GM12878 (cell line): ENCODE measurements at regions not wholly inside any gene's neighbourhood (a gene's known extent, or its start where the extent isn't known, plus 50 kb on each side); places are given as distances from the start of the nearest gene placed in this dataset.

ENCODE experiments used
- ATAC-seq: fragments of 200-7000 bp; cut with Tn5 transposase; 3 replicates; pipeline ENCODE4 v1.9.1; 2020; ENCODE audit warnings: mild to moderate bottlenecking, moderate library complexity
- BruUV-seq: library from RNA; stranded (reverse); fragments of 400-500 nt; replicated peaks from 2 replicates; lab custom pipeline; 2021; lab: Mats Ljungman, UMichigan
- CTCF ChIA-PET: fragments of 300-600 bp; sonication (Branson Sonifier 250); formaldehyde crosslinking; extraction: SDS; loops from one replicate; lab custom pipeline; 2021; ENCODE audit warnings: inconsistent platforms; lab: Yijun Ruan, JAX
- POLR2A ChIA-PET: fragments of 350-600 bp; formaldehyde crosslinking; extraction: SDS; loops from one replicate; lab custom pipeline; 2021; ENCODE audit warnings: inconsistent platforms; lab: Charles Lee
- RAD21 ChIA-PET: fragments of 300-600 bp; sonication (Branson Sonifier 250); formaldehyde crosslinking; loops from one replicate; lab custom pipeline; 2023; ENCODE audit warnings: antibody characterized with exemption; ENCODE audit not compliant: unreplicated experiment; lab: Charles Lee
- SMC1A ChIA-PET: fragments of 300-600 bp; sonication (Branson Sonifier 250); formaldehyde crosslinking; loops from one replicate; lab custom pipeline; 2023; ENCODE audit not compliant: unreplicated experiment, uncharacterized antibody; lab: Charles Lee
- DNase-seq: peaks from one replicate; pipeline ENCODE4 v3.0.0-alpha.2; 2011; ENCODE audit warnings: low read depth, low spot score
- FAIRE-seq: peaks from 3 replicates; lab custom pipeline; 2011; peaks lifted over from hg19 to GRCh38; lab: Jason Lieb, UNC
- H2AFZ ChIP-seq: 2 replicates; pipeline ENCODE4 v1.6.0; 2011; ENCODE audit warnings: low read depth, low read length, control low read depth; ENCODE audit not compliant: control insufficient read depth
- H3K27ac ChIP-seq: 2 replicates; pipeline ENCODE4 v1.5.1; 2011; ENCODE audit warnings: control low read depth; ENCODE audit not compliant: control insufficient read depth, insufficient read depth
- H3K27me3 ChIP-seq, 2 experiments: replicated peaks in 1 of 2; 2 replicates each; pipeline versions ENCODE4 v1.6.0 to v1.6.1; 2011; ENCODE audit warnings: low read length in 1 of 2; ENCODE audit not compliant: control insufficient read depth in 2 of 2, insufficient read depth in 2 of 2
- H3K36me3 ChIP-seq, 2 experiments: 2 replicates each; pipeline ENCODE4 v1.5.1; 2011; ENCODE audit warnings: low read length in 1 of 2; ENCODE audit not compliant: control insufficient read depth in 2 of 2, insufficient read depth in 2 of 2
- H3K4me1 ChIP-seq: 2 replicates; pipeline ENCODE4 v1.6.1; 2011; ENCODE audit warnings: mild to moderate bottlenecking, low read length, moderate library complexity, mixed read lengths; ENCODE audit not compliant: control insufficient read depth, insufficient read depth
- H3K4me2 ChIP-seq: 2 replicates; pipeline ENCODE4 v1.6.0; 2011; ENCODE audit warnings: control low read depth; ENCODE audit not compliant: control insufficient read depth, insufficient read depth
- H3K4me3 ChIP-seq: fragments of 200-600 bp; sonication (generic); 2 replicates; pipeline ENCODE4 v1.5.1; 2016
- H3K79me2 ChIP-seq: 2 replicates; pipeline ENCODE4 v1.6.0; 2011; ENCODE audit warnings: low read length; ENCODE audit not compliant: control insufficient read depth, insufficient read depth
- H3K9ac ChIP-seq: 2 replicates; pipeline ENCODE4 v1.8.0; 2011; ENCODE audit warnings: low read length, control low read depth, mixed read lengths; ENCODE audit not compliant: control insufficient read depth, insufficient read depth
- H3K9me3 ChIP-seq: replicated peaks from 3 replicates; pipeline ENCODE4 v1.5.1; 2011; ENCODE audit warnings: mild to moderate bottlenecking, low read length; ENCODE audit not compliant: control insufficient read depth, insufficient read depth
- H4K20me1 ChIP-seq: 2 replicates; pipeline ENCODE4 v1.6.0; 2011; ENCODE audit not compliant: control insufficient read depth, insufficient read depth
- ASH2L ChIP-seq: fragments of 300-600, 200-600 bp; sonication (generic); IDR thresholded peaks from 2 replicates; pipeline ENCODE4 v1.6.1; 2017; ENCODE audit warnings: low read depth, mild to moderate bottlenecking, borderline replicate concordance
- CTCF ChIP-seq, 3 experiments: IDR thresholded peaks in 2 of 3; conservative IDR thresholded peaks in 1 of 3; 2 replicates each; pipeline ENCODE4 v1.5.1; 2011; ENCODE audit warnings: low read depth in 3 of 3, low read length in 3 of 3, mild to moderate bottlenecking in 3 of 3, control low read depth in 2 of 3, moderate library complexity in 2 of 3, inconsistent platforms in 1 of 3, mixed read lengths in 1 of 3; ENCODE audit not compliant: control insufficient read depth in 2 of 3, insufficient read depth in 1 of 3; ENCODE audit errors: extremely low read depth in 1 of 3
- E4F1 ChIP-seq: fragments of 450-650 bp; IDR thresholded peaks from 2 replicates; pipeline ENCODE4 v1.6.1; 2018; ENCODE audit warnings: borderline replicate concordance, mild to moderate bottlenecking; ENCODE audit not compliant: partially characterized antibody
- EZH2 ChIP-seq: IDR thresholded peaks from 2 replicates; pipeline ENCODE4 v1.6.1; 2012; ENCODE audit warnings: low read depth, mild to moderate bottlenecking, control low read depth, inconsistent platforms, low read length, borderline replicate concordance; ENCODE audit not compliant: control insufficient read depth
- MLLT1 ChIP-seq: fragments of 450-650 bp; IDR thresholded peaks from 2 replicates; pipeline ENCODE4 v1.6.1; 2016; ENCODE audit warnings: mild to moderate bottlenecking
- NFXL1 ChIP-seq: fragments of 450-650 bp; IDR thresholded peaks from 2 replicates; pipeline ENCODE4 v1.6.1; 2017; ENCODE audit warnings: antibody characterized with exemption, mild to moderate bottlenecking, borderline replicate concordance
- RAD21 ChIP-seq: IDR thresholded peaks from 2 replicates; pipeline ENCODE4 v1.6.1; 2011; ENCODE audit warnings: mild to moderate bottlenecking, low read depth, low read length, moderate library complexity; ENCODE audit not compliant: insufficient read depth
- WGBS: methylation state at CpG from one replicate; pipeline ENCODE4 v1.1.6; 2016; ENCODE audit warnings: low lambda C conversion rate; ENCODE audit not compliant: insufficient replicate concordance, insufficient coverage; ENCODE audit errors: missing lambda C conversion rate; 5-methylcytosine and 5-hydroxymethylcytosine counted together
- in situ Hi-C: fragments of 300-500 bp; cut with MboI; formaldehyde crosslinking; loops from 9 replicates; pipeline ENCODE4 v1.14.3; 2018; ENCODE audit warnings: mixed read lengths
- intact Hi-C: fragments of 100-400 bp; cut with micrococcal nuclease; formaldehyde crosslinking; loops from one replicate; pipeline ENCODE4 v1.14.2; 2022; ENCODE audit not compliant: unreplicated experiment

- ChIA-PET POLR2A (no interaction called here), CTCF (interaction anchor here (0.6 to 1.7 kb wide), 3 partner anchors 24 to 1578 kb away, joined by 3 to 6 read pairs (median 4); no protein-coding TSS in a partner anchor), RAD21 (interaction anchor here (1.0 kb wide), 1 partner anchor 1576 kb away, joined by 10 read pairs; no protein-coding TSS in a partner anchor), SMC1A (interaction anchor here (0.8 to 1.8 kb wide), 3 partner anchors 12 to 1578 kb away, joined by 3 to 4 read pairs (median 4); no protein-coding TSS in a partner anchor)
- no peak overlapping the region for H3K4me3 ChIP-seq
- H4K20me1 ChIP-seq, result no peaks in the 10 kb centered on the region
- H3K79me2 ChIP-seq, result no peaks in the 10 kb centered on the region
- H3K27me3 ChIP-seq, result peaks cover 2 to 4% of the 10 kb centered on the region in 2 experiments; a peak in 3 of 4 replicates
- H2AFZ ChIP-seq, result no peak overlapping the region
- WGBS, result 66% methylated on average over 13 of the region's 13 CpGs
- DNase-seq (no peak), ATAC-seq (peak; percentile 59), FAIRE-seq (no peak)
- H3K4me1 ChIP-seq, result no peaks in the 10 kb centered on the region
- no peak overlapping the region for H3K27ac ChIP-seq
- in situ Hi-C loops (no loop called here), intact Hi-C loops (loop anchor here (10.0 kb wide), 1 partner anchor 1577 kb away; the partner anchor contains the start of gene EPHA4)
- no peaks in the 10 kb centered on the region for H3K36me3 ChIP-seq
- TF ChIP-seq ASH2L (no peak), NFXL1 (no peak), EZH2 (no peak), E4F1 (no peak), MLLT1 (no peak), CTCF (IDR thresholded peaks at IDR 0.05 in 2 of 3, conservative IDR thresholded peaks at IDR 0.05 in 1 of 3; ENCODE audit: control insufficient read depth in 2 of 3, extremely low read depth in 1 of 3, insufficient read depth in 1 of 3, low read depth in 3 of 3, low read length in 3 of 3) (peak; percentile 29 to 49 (median 32); a peak in 2 of 6 replicates), RAD21 (peak; percentile 47)
- H3K4me2 ChIP-seq, result no peak overlapping the region
- no TSS peak for BruUV-seq
- H3K9ac ChIP-seq, result no peak overlapping the region
- H3K9me3 ChIP-seq, result no peaks in the 10 kb centered on the region
These were observed 370.0 kb downstream of the SLC4A3 start for GRCh38 chr2:219997341-219997851.
